HepG2 (cell line): ENCODE measurements at regions not wholly inside any gene's neighbourhood (a gene's known extent, or its start where the extent isn't known, plus 50 kb on each side); places are given as distances from the start of the nearest gene placed in this dataset.
A peak's percentile ranks its signal among the peaks of the same experiment; 100 is the strongest.

Experiments used
- AHDC1 ChIP-seq: sonication (generic); formaldehyde crosslinking; IDR thresholded peaks from 2 replicates; pipeline ENCODE4 v1.5.1; 2020; ENCODE audit warnings: mild to moderate bottlenecking, missing genetic modification reagents, borderline replicate concordance
- FOXA1 ChIP-seq, 2 experiments: fragments of 450-650 bp in 1 of 2; sonication (generic) in 1 of 2; formaldehyde crosslinking in 1 of 2; IDR thresholded peaks; 2 replicates each; pipeline versions ENCODE4 v1.4.0 to v1.6.1; 2016 to 2020; ENCODE audit warnings: missing genetic modification reagents in 1 of 2
- FOXA3 ChIP-seq: IDR thresholded peaks from 2 replicates; pipeline ENCODE4 v1.6.1; 2016; ENCODE audit warnings: missing genetic modification reagents, missing compliant biosample characterization
- GABPB1 ChIP-seq: IDR thresholded peaks from 2 replicates; pipeline ENCODE4 v1.6.1; 2016; ENCODE audit warnings: mild to moderate bottlenecking, missing genetic modification reagents, moderate library complexity, missing compliant biosample characterization
- HDAC1 ChIP-seq: sonication (generic); formaldehyde crosslinking; IDR thresholded peaks from 2 replicates; pipeline ENCODE4 v1.5.1; 2020; ENCODE audit warnings: mild to moderate bottlenecking, missing genetic modification reagents
- KLF16 ChIP-seq, 2 experiments: sonication (generic) in 1 of 2; formaldehyde crosslinking in 1 of 2; IDR thresholded peaks; 2 replicates each; pipeline versions ENCODE4 v1.6.1 to v1.8.0; 2016 to 2023; ENCODE audit warnings: missing genetic modification reagents in 2 of 2, missing compliant biosample characterization in 1 of 2
- MTF1 ChIP-seq: sonication (generic); formaldehyde crosslinking; IDR thresholded peaks from 2 replicates; pipeline ENCODE4 v1.5.0; 2020; ENCODE audit warnings: missing genetic modification reagents
- MXD4 ChIP-seq: IDR thresholded peaks from 2 replicates; pipeline ENCODE4 v1.6.1; 2016; ENCODE audit warnings: mild to moderate bottlenecking, missing biosample characterization, missing genetic modification reagents
- NR2F2 ChIP-seq: IDR thresholded peaks from 2 replicates; pipeline ENCODE4 v1.6.1; 2012; ENCODE audit warnings: low read depth, inconsistent platforms, borderline replicate concordance
- RBFOX2 ChIP-seq: fragments of 200-400 bp; formaldehyde crosslinking; IDR thresholded peaks from 2 replicates; pipeline ENCODE4 v1.6.1; 2017; ENCODE audit warnings: low read depth, mild to moderate bottlenecking, low read length
- SRSF1 ChIP-seq: fragments of 200-400 bp; formaldehyde crosslinking; optimal IDR thresholded peaks from 2 replicates; pipeline ENCODE3; 2017; ENCODE audit warnings: mild to moderate bottlenecking, low read depth, low read length, moderate library complexity
- ZBTB39 ChIP-seq: sonication (generic); formaldehyde crosslinking; IDR thresholded peaks from 2 replicates; pipeline ENCODE4 v1.5.0; 2020; ENCODE audit warnings: missing genetic modification reagents
- ZC3H4 ChIP-seq: sonication (generic); formaldehyde crosslinking; IDR thresholded peaks from 2 replicates; pipeline ENCODE4 v1.4.0; 2020; ENCODE audit warnings: missing genetic modification reagents, borderline replicate concordance
- ZNF441 ChIP-seq: sonication (generic); formaldehyde crosslinking; IDR thresholded peaks from 2 replicates; pipeline ENCODE4 v1.7.0; 2021; ENCODE audit warnings: missing genetic modification reagents, borderline replicate concordance
- ZNF563 ChIP-seq: sonication (generic); formaldehyde crosslinking; IDR thresholded peaks from 2 replicates; pipeline ENCODE4 v1.8.0; 2022; ENCODE audit warnings: mild to moderate bottlenecking, moderate library complexity, missing genetic modification reagents
- ZNF839 ChIP-seq: sonication (generic); formaldehyde crosslinking; IDR thresholded peaks from 2 replicates; pipeline ENCODE4 v1.4.0; 2020; ENCODE audit warnings: missing genetic modification reagents, mild to moderate bottlenecking, borderline replicate concordance
- TF ChIP-seq, protein P1 (sequence below): sonication (generic); formaldehyde crosslinking; IDR thresholded peaks from 2 replicates; pipeline ENCODE4 v1.4.0; 2020; ENCODE audit warnings: missing genetic modification reagents
- TF ChIP-seq, protein P2 (sequence below): sonication (generic); formaldehyde crosslinking; IDR thresholded peaks from 2 replicates; pipeline ENCODE4 v1.8.0; 2022; ENCODE audit warnings: mild to moderate bottlenecking, missing genetic modification reagents

DNA sequence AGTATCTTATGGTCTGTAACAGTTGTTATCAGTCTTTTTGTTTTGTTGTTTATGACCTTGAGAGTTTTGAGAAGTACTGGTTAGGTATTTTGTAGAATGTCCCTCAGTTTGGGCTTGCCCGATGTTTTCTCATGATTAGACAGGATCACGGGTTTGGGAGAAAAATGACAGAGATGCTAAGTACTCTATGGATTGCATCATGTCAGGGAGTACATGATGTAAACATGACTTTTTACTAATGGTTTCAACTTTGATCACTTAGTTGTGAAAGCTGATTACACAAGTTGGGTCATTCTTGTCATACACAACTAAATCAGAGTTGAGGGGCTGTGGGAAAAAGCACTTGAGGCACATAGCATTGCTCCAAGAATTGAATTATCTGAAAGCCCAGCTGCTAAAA is 94.7 kb upstream of the SIAH1 start (continued):
- TF ChIP-seq AHDC1 (CRISPR knock-in tag) (peak; percentile 46; the same call in 1 of the 2 replicates), ZBTB39 (peak; percentile 95), FOXA1 (IDR thresholded peaks at IDR 0.05) (no peak), FOXA1 (CRISPR knock-in tag; IDR thresholded peaks at IDR 0.05) (peak; percentile 82), ZNF839 (CRISPR knock-in tag) (no peak), FOXA3 (CRISPR knock-in tag) (peak; percentile 96), ZNF441 (CRISPR knock-in tag) (no peak), KLF16 (CRISPR knock-in tag; IDR thresholded peaks at IDR 0.05) (peak in 1 of 2 experiments; percentile 82; a peak in 2 of 4 replicates), ZNF563 (CRISPR knock-in tag) (no peak), SRSF1 (no peak), GABPB1 (CRISPR knock-in tag) (no peak; the same call in 1 of the 2 replicates), MTF1 (CRISPR knock-in tag) (no peak), ZC3H4 (no peak), RBFOX2 (no peak), NR2F2 (no peak), MXD4 (CRISPR knock-in tag) (no peak), HDAC1 (CRISPR knock-in tag) (peak; percentile 49; the same call in 1 of the 2 replicates)
- TF ChIP-seq, protein P1, sequence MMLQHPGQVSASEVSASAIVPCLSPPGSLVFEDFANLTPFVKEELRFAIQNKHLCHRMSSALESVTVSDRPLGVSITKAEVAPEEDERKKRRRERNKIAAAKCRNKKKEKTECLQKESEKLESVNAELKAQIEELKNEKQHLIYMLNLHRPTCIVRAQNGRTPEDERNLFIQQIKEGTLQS (CRISPR knock-in tag), result peak; percentile 67; the same call in 1 of the 2 replicates
- TF ChIP-seq, protein P2, sequence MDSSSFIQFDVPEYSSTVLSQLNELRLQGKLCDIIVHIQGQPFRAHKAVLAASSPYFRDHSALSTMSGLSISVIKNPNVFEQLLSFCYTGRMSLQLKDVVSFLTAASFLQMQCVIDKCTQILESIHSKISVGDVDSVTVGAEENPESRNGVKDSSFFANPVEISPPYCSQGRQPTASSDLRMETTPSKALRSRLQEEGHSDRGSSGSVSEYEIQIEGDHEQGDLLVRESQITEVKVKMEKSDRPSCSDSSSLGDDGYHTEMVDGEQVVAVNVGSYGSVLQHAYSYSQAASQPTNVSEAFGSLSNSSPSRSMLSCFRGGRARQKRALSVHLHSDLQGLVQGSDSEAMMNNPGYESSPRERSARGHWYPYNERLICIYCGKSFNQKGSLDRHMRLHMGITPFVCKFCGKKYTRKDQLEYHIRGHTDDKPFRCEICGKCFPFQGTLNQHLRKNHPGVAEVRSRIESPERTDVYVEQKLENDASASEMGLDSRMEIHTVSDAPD, result no peak
